Loucy (cell line): ENCODE measurements at regions not wholly inside any gene's neighbourhood (a gene's known extent, or its start where the extent isn't known, plus 50 kb on each side); places are given as distances from the start of the nearest gene placed in this dataset.

Experiments used
- EZH2phosphoT487 ChIP-seq: fragments of 200-600 bp; IDR thresholded peaks from 2 replicates; pipeline ENCODE4 v1.6.1; 2018; ENCODE audit warnings: antibody characterized with exemption, mild to moderate bottlenecking, moderate library complexity, borderline replicate concordance
- TF ChIP-seq, protein P1 (sequence below): fragments of 200-600 bp; sonication (generic); conservative IDR thresholded peaks from 2 replicates; pipeline ENCODE4 v1.5.1; 2014; ENCODE audit warnings: mild to moderate bottlenecking, antibody characterized with exemption, low read length

DNA sequence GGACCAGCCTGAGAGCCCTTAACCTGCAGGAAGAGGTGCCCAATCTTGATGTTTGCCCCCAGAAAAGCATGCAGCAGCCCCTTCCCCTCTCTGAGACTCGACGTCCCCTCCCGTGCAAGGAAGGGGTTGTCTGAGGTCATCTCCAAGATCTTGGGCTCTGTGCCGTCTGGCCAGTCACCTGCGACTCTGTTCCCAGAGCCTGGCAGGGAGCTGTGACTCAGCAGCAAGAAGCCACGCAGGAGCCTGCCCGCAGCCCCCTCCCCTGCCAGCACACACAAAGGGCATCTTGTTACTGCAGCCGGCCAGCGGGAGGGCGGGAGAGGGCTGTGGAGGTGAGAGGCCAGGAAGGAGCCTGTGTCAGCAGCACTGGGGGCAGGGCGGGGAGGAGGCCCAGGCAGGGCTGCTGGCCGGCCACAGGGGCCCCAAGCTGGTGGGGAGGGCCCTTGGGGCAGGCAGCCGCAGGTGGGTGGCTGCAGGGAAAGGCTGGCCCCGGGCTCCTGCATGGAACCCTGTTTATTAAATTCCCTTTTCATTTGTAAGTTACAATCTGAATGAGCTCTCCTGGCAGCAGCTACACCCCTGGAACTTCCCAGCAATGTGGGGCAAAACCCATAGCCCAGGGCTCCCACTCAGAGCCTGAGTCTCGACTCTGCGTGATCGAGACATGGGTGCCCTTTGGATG, 103.7 kb upstream of the ZMIZ1 start:
- TF ChIP-seq, protein P1, sequence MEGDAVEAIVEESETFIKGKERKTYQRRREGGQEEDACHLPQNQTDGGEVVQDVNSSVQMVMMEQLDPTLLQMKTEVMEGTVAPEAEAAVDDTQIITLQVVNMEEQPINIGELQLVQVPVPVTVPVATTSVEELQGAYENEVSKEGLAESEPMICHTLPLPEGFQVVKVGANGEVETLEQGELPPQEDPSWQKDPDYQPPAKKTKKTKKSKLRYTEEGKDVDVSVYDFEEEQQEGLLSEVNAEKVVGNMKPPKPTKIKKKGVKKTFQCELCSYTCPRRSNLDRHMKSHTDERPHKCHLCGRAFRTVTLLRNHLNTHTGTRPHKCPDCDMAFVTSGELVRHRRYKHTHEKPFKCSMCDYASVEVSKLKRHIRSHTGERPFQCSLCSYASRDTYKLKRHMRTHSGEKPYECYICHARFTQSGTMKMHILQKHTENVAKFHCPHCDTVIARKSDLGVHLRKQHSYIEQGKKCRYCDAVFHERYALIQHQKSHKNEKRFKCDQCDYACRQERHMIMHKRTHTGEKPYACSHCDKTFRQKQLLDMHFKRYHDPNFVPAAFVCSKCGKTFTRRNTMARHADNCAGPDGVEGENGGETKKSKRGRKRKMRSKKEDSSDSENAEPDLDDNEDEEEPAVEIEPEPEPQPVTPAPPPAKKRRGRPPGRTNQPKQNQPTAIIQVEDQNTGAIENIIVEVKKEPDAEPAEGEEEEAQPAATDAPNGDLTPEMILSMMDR = no peak
- TF ChIP-seq EZH2phosphoT487 = no peak
